ENCODE measurements at regions not wholly inside any gene's neighbourhood (a gene's known extent, or its start where the extent isn't known, plus 50 kb on each side); places are given as distances from the start of the nearest gene placed in this dataset.

GRCh38 chr1:182735343-182735742 lies 51.0 kb upstream of the RGS8 start:
- TF ChIP-seq CTCF (IDR thresholded peaks at IDR 0.05; ENCODE audit: extremely low read depth, low read depth, low read length): no peak
- no peak for DNase-seq (ENCODE audit: insufficient read length, low spot score, missing footprints)
- Histone ChIP-seq H3K27me3 (ENCODE audit: insufficient read depth, low read length) (no peaks in the 10 kb centered on the region), H3K4me3 (ENCODE audit: insufficient read depth, low read length) (no peak overlapping the region), H3K9me3 (ENCODE audit: low read depth, low read length) (no peaks in the 10 kb centered on the region), H3K36me3 (ENCODE audit: insufficient read depth, low read length) (no peaks in the 10 kb centered on the region), H3K4me2 (ENCODE audit: insufficient read depth, low read length) (no peak overlapping the region), H3K79me2 (ENCODE audit: insufficient read depth, low read length) (no peaks in the 10 kb centered on the region), H3K27ac (ENCODE audit: low read depth, low read length) (no peak overlapping the region), H3K4me1 (ENCODE audit: insufficient read depth, low read length) (no peaks in the 10 kb centered on the region), H4K20me1 (ENCODE audit: insufficient read depth, low read length) (no peaks in the 10 kb centered on the region), H2AFZ (ENCODE audit: low read length) (no peak overlapping the region)

- peak; percentile 45 for DNase-seq (ENCODE audit: insufficient read length, low spot score, missing footprints)
- H3K36me3 ChIP-seq (ENCODE audit: insufficient read depth, low read length): no peaks in the 10 kb centered on the region
- H3K4me3 ChIP-seq (ENCODE audit: insufficient read depth, low read length): no peak overlapping the region
- H3K4me2 ChIP-seq (ENCODE audit: insufficient read depth, low read length): no peak overlapping the region
- H3K79me2 ChIP-seq (ENCODE audit: insufficient read depth, low read length): no peaks in the 10 kb centered on the region
- no peaks in the 10 kb centered on the region for H3K9me3 ChIP-seq (ENCODE audit: low read depth, low read length)
- H4K20me1 ChIP-seq (ENCODE audit: insufficient read depth, low read length): no peaks in the 10 kb centered on the region
- no peak for TF ChIP-seq CTCF (IDR thresholded peaks at IDR 0.05; ENCODE audit: extremely low read depth, low read depth, low read length)
- no peak overlapping the region for H3K27ac ChIP-seq (ENCODE audit: low read depth, low read length)
- H2AFZ ChIP-seq (ENCODE audit: low read length): no peak overlapping the region
- no peaks in the 10 kb centered on the region for H3K27me3 ChIP-seq (ENCODE audit: insufficient read depth, low read length)
- H3K4me1 ChIP-seq (ENCODE audit: insufficient read depth, low read length): no peaks in the 10 kb centered on the region
Observed at GRCh38 chr1:182739545-182739944, 50.0 kb upstream of the NPL start.
